PFSK-1 (cell line): ENCODE measurements at regions not wholly inside any gene's neighbourhood (a gene's known extent, or its start where the extent isn't known, plus 50 kb on each side); places are given as distances from the start of the nearest gene placed in this dataset.

Experiments
- FOXP2 ChIP-seq: optimal IDR thresholded peaks from 2 replicates; pipeline ENCODE3; 2011; ENCODE audit warnings: borderline replicate concordance, control low read depth, inconsistent platforms; ENCODE audit not compliant: insufficient read depth; ENCODE audit errors: extremely low read length, extremely low read depth
- POLR2AphosphoS5 ChIP-seq: IDR thresholded peaks from 2 replicates; pipeline ENCODE4 v1.6.1; 2012; ENCODE audit warnings: low read depth, mild to moderate bottlenecking, control low read depth, low read length, moderate library complexity
- REST ChIP-seq, 2 experiments: IDR thresholded peaks; 2 replicates each; pipeline versions ENCODE4 v1.6.1 to v1.8.0; 2011 to 2012; ENCODE audit warnings: low read depth in 2 of 2, low read length in 2 of 2, control low read depth in 1 of 2, inconsistent platforms in 1 of 2, mild to moderate bottlenecking in 1 of 2, moderate library complexity in 1 of 2; ENCODE audit not compliant: insufficient read depth in 1 of 2
- SIN3A ChIP-seq: IDR thresholded peaks from 2 replicates; pipeline ENCODE4 v1.6.1; 2012; ENCODE audit warnings: mild to moderate bottlenecking, low read length, moderate library complexity, borderline replicate concordance; ENCODE audit not compliant: insufficient read depth
- TAF1 ChIP-seq: IDR thresholded peaks from 2 replicates; pipeline ENCODE4 v1.6.1; 2012; ENCODE audit warnings: low read length, control low read depth, borderline replicate concordance; ENCODE audit not compliant: insufficient read depth

- no peak for TF ChIP-seq SIN3A
- TF ChIP-seq POLR2AphosphoS5, result no peak
- TF ChIP-seq FOXP2, result no peak
- no peak for TF ChIP-seq TAF1
- TF ChIP-seq REST (IDR thresholded peaks at IDR 0.05; ENCODE audit: insufficient read depth in 1 of 2, low read depth in 2 of 2, low read length in 2 of 2), result no peak
Measured at GRCh38 chr20:16124911-16125776, 448.1 kb downstream of the KIF16B start.

- no peak for TF ChIP-seq REST (IDR thresholded peaks at IDR 0.05; ENCODE audit: insufficient read depth in 1 of 2, low read depth in 2 of 2, low read length in 2 of 2)
- TF ChIP-seq TAF1, result no peak
- TF ChIP-seq FOXP2, result no peak
- TF ChIP-seq POLR2AphosphoS5, result no peak
- TF ChIP-seq SIN3A, result no peak
Measured at GRCh38 chr20:16124491-16124890, 448.8 kb downstream of the KIF16B start.

DNA sequence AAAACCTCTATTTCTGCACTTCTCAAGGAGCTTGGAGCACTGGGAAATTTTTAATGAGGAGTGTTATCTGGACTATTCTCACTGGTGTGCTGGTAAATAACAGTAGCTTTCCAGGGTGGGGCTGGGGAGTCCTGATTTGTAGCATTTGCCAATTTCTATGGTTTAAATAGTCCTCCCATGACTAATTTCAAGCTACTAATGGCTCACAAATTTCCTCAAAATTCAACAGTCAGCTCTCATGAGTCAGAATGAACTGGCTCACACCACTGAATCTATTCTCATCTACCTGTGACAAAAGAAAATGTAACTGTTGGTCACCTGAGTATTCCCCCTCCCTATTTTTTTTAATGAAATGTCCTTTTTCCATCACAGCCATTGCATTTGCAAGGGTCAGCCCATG is 449.6 kb downstream of the KIF16B start:
- TF ChIP-seq TAF1, result no peak
- no peak for TF ChIP-seq POLR2AphosphoS5
- no peak for TF ChIP-seq SIN3A
- no peak for TF ChIP-seq REST (IDR thresholded peaks at IDR 0.05; ENCODE audit: insufficient read depth in 1 of 2, low read depth in 2 of 2, low read length in 2 of 2)
- TF ChIP-seq FOXP2, result no peak

DNA sequence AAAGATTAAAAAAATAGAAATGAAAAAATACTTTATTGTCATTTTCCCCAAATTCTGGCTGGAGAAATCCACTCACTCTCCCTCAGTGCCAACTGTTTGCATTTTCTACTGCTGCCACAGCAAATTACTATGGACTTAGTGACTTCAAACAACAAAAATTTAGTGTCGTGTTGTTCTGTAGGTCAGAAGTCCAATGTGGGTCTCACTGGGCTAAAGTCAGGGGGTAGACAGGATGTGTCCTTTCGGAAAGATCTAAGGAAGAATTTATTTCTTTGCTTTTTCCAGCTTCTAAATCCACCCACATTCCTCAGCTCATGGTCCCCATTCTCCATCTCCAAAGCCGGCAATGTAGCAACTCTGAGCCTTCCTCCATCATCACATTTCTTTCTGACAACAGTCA is 453.3 kb downstream of the KIF16B start:
- no peak for TF ChIP-seq POLR2AphosphoS5
- no peak for TF ChIP-seq REST (IDR thresholded peaks at IDR 0.05; ENCODE audit: insufficient read depth in 1 of 2, low read depth in 2 of 2, low read length in 2 of 2)
- TF ChIP-seq FOXP2, result no peak
- no peak for TF ChIP-seq SIN3A
- TF ChIP-seq TAF1, result no peak

DNA sequence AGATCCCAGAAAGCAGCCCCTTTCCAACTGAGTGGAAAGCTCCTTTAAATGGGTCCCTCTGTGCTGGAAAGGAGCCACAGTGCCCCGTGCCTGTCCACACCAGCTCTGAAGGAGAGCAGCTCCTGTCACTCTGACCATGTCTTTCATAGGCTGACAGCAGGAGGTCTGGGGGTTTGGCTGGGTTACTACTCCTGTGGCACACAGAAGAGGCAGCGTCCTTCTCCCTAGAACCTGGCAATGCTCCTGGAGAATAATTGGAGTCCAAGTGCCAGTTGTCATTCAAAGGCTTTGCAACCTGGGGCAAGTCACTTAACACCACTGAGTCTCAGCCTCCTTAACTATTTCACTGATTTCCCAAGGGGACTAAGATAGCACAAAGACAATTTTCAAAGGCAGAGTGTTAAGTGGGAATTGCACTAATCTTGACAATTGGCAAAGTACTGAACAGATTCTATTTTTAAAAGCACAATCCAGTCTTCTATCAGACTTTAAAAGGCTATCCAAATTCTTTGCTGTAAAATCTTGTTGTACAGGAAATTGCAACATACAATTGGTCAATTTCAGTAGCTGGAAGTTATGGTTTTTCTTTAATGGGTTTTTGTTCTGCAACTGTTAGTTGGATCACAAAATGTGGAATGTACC is 457.2 kb downstream of the KIF16B start:
- no peak for TF ChIP-seq SIN3A
- no peak for TF ChIP-seq FOXP2
- no peak for TF ChIP-seq REST (IDR thresholded peaks at IDR 0.05; ENCODE audit: insufficient read depth in 1 of 2, low read depth in 2 of 2, low read length in 2 of 2)
- TF ChIP-seq POLR2AphosphoS5, result no peak
- TF ChIP-seq TAF1, result no peak
